HG02938 (cell line): ENCODE measurements at regions not wholly inside any gene's neighbourhood (a gene's known extent, or its start where the extent isn't known, plus 50 kb on each side); places are given as distances from the start of the nearest gene placed in this dataset.

Experiments used
- ATAC-seq: cut with Tn5 transposase; IDR thresholded peaks from one replicate; pipeline ENCODE4 v1.9.1; 2021; ENCODE audit warnings: mild to moderate bottlenecking, moderate library complexity; ENCODE audit not compliant: unreplicated experiment

- ATAC-seq, result no peak
Measured at GRCh38 chr6:44559486-44560270, 172.2 kb downstream of the CDC5L start.

- ATAC-seq, result no peak
Measured at GRCh38 chr6:44560458-44561059, 173.1 kb downstream of the CDC5L start.

GRCh38 chr6:44561060-44561623 lies 173.6 kb downstream of the CDC5L start:
- no peak for ATAC-seq

- ATAC-seq, result no peak
Measured at GRCh38 chr6:44561832-44562665, 174.5 kb downstream of the CDC5L start.

- no peak for ATAC-seq
Measured at GRCh38 chr6:44563397-44563796, 175.9 kb downstream of the CDC5L start.

GRCh38 chr6:44564906-44565524 lies 177.5 kb downstream of the CDC5L start:
- ATAC-seq, result no peak

- no peak for ATAC-seq
Measured at GRCh38 chr6:44567406-44567805, 179.9 kb downstream of the CDC5L start.

- no peak for ATAC-seq
Measured at GRCh38 chr6:44569131-44569530, 181.6 kb downstream of the CDC5L start.

GRCh38 chr6:44569931-44570385 lies 182.5 kb downstream of the CDC5L start:
- no peak for ATAC-seq

- ATAC-seq, result no peak
Measured at GRCh38 chr6:44571510-44571909, 184.0 kb downstream of the CDC5L start.

- ATAC-seq, result no peak
Measured at GRCh38 chr6:44572346-44572745, 184.8 kb downstream of the CDC5L start.

GRCh38 chr6:44575644-44576043 lies 188.1 kb downstream of the CDC5L start:
- no peak for ATAC-seq

- ATAC-seq, result no peak
Measured at GRCh38 chr6:44576132-44576631, 188.7 kb downstream of the CDC5L start.

GRCh38 chr6:44580901-44581300 lies 193.4 kb downstream of the CDC5L start:
- no peak for ATAC-seq

- ATAC-seq, result no peak
Measured at GRCh38 chr6:44582930-44583329, 195.4 kb downstream of the CDC5L start.

GRCh38 chr6:44590471-44590870 lies 203.0 kb downstream of the CDC5L start:
- no peak for ATAC-seq

- ATAC-seq, result no peak
Measured at GRCh38 chr6:44593539-44593944, 206.0 kb downstream of the CDC5L start.

GRCh38 chr6:44594481-44594880 lies 207.0 kb downstream of the CDC5L start:
- no peak for ATAC-seq

- no peak for ATAC-seq
Measured at GRCh38 chr6:44598679-44599078, 211.2 kb downstream of the CDC5L start.

GRCh38 chr6:44599672-44600071 lies 212.2 kb downstream of the CDC5L start:
- ATAC-seq, result no peak
